ENCODE measurements at regions not wholly inside any gene's neighbourhood (a gene's known extent, or its start where the extent isn't known, plus 50 kb on each side); places are given as distances from the start of the nearest gene placed in this dataset.

GRCh38 chr7:46547044-46547443 lies 626.0 kb upstream of the IGFBP3 start:
- TF ChIP-seq CTCF (IDR thresholded peaks at IDR 0.05 in 2 of 3, conservative IDR thresholded peaks at IDR 0.05 in 1 of 3; ENCODE audit: borderline replicate concordance in 1 of 3, insufficient read depth in 1 of 3, low read depth in 2 of 3, low read length in 2 of 3) (no peak), RAD21 (IDR thresholded peaks at IDR 0.05; ENCODE audit: low read depth) (no peak), CBX3 (IDR thresholded peaks at IDR 0.05; ENCODE audit: low read depth) (no peak), EZH2 (IDR thresholded peaks at IDR 0.05) (no peak), CEBPB (IDR thresholded peaks at IDR 0.05; ENCODE audit: low read depth) (no peak), TCF7L2 (IDR thresholded peaks at IDR 0.05; ENCODE audit: borderline replicate concordance, extremely low read depth, insufficient read depth, insufficient read length) (no peak), ELF1 (IDR thresholded peaks at IDR 0.05; ENCODE audit: borderline replicate concordance, low read depth) (no peak), EZH2phosphoT487 (IDR thresholded peaks at IDR 0.05; ENCODE audit: borderline replicate concordance) (no peak), POLR2A (IDR thresholded peaks at IDR 0.05; ENCODE audit: borderline replicate concordance, extremely low read depth, insufficient read depth, insufficient read length) (no peak), FOSL1 (IDR thresholded peaks at IDR 0.05; ENCODE audit: low read depth) (no peak), YY1 (IDR thresholded peaks at IDR 0.05; ENCODE audit: extremely low read depth, insufficient replicate concordance, low read depth, low read length) (no peak), SRF (IDR thresholded peaks at IDR 0.05; ENCODE audit: low read depth) (no peak), JUND (IDR thresholded peaks at IDR 0.05) (no peak)
- TF ChIP-seq, protein P1, sequence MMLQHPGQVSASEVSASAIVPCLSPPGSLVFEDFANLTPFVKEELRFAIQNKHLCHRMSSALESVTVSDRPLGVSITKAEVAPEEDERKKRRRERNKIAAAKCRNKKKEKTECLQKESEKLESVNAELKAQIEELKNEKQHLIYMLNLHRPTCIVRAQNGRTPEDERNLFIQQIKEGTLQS (IDR thresholded peaks at IDR 0.05) = no peak
